BJ (cell line): ENCODE measurements at regions not wholly inside any gene's neighbourhood (a gene's known extent, or its start where the extent isn't known, plus 50 kb on each side); places are given as distances from the start of the nearest gene placed in this dataset.

Source experiments
- CTCF ChIA-PET: fragments of 350-600 bp; formaldehyde crosslinking; extraction: SDS; loops from one replicate; lab custom pipeline; 2021; ENCODE audit warnings: antibody characterized with exemption, inconsistent platforms; lab: Yijun Ruan, JAX
- POLR2A ChIA-PET: fragments of 300-600 bp; sonication (Branson Sonifier 250); formaldehyde crosslinking; extraction: SDS; loops from one replicate; lab custom pipeline; 2021; ENCODE audit warnings: antibody characterized with exemption; lab: Charles Lee
- DNase-seq: peaks from one replicate; pipeline ENCODE4 v3.0.0-alpha.2; 2011; ENCODE audit warnings: low read depth
- H3K27me3 ChIP-seq: 2 replicates; pipeline ENCODE4 v1.6.0; 2011; ENCODE audit warnings: low read length; ENCODE audit not compliant: control insufficient read depth, insufficient read depth
- H3K36me3 ChIP-seq: 2 replicates; pipeline ENCODE4 v1.5.1; 2011; ENCODE audit warnings: low read length; ENCODE audit not compliant: control insufficient read depth, insufficient read depth
- H3K4me3 ChIP-seq: 2 replicates; pipeline ENCODE4 v1.5.1; 2011; ENCODE audit warnings: low read depth, mild to moderate bottlenecking, control low read depth, low read length
- TF ChIP-seq, protein P1 (sequence below): IDR thresholded peaks from 2 replicates; pipeline ENCODE4 v1.5.1; 2011; ENCODE audit warnings: low read depth, mild to moderate bottlenecking, control low read depth, inconsistent platforms, low read length, moderate library complexity; ENCODE audit not compliant: insufficient read depth

GRCh38 chr3:178084938-178085816 is 451.1 kb upstream of the KCNMB2 start:
- H3K27me3 ChIP-seq, result no peaks in the 10 kb centered on the region
- no peak overlapping the region for H3K4me3 ChIP-seq
- DNase-seq, result no peak
- ChIA-PET CTCF (interaction anchor here (0.6 to 1.8 kb wide), 6 partner anchors 10 to 315 kb away, joined by 3 to 7 read pairs (median 4); no protein-coding TSS in a partner anchor), POLR2A (interaction anchor here (0.5 to 0.6 kb wide), 2 partner anchors 12 to 35 kb away, joined by 3 to 4 read pairs; no protein-coding TSS in a partner anchor)
- TF ChIP-seq, protein P1, sequence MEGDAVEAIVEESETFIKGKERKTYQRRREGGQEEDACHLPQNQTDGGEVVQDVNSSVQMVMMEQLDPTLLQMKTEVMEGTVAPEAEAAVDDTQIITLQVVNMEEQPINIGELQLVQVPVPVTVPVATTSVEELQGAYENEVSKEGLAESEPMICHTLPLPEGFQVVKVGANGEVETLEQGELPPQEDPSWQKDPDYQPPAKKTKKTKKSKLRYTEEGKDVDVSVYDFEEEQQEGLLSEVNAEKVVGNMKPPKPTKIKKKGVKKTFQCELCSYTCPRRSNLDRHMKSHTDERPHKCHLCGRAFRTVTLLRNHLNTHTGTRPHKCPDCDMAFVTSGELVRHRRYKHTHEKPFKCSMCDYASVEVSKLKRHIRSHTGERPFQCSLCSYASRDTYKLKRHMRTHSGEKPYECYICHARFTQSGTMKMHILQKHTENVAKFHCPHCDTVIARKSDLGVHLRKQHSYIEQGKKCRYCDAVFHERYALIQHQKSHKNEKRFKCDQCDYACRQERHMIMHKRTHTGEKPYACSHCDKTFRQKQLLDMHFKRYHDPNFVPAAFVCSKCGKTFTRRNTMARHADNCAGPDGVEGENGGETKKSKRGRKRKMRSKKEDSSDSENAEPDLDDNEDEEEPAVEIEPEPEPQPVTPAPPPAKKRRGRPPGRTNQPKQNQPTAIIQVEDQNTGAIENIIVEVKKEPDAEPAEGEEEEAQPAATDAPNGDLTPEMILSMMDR, result no peak
- H3K36me3 ChIP-seq, result no peaks in the 10 kb centered on the region

DNA sequence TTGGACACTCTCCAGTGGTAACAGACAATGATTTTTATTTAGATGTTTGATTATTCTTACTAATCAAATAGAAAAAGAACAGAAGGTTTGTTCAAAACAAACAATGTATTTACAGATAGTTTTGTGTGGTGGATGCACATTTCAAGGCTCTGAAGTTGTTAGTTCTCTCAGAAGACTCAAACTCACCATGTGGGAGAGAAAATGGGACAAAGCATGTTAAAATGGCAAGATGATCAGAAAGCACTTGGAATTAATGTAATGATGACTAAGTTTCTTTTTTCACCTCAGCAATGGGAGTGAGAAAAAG is 450.5 kb upstream of the KCNMB2 start:
- TF ChIP-seq, protein P1, result no peak
- CTCF ChIA-PET, result interaction anchor here (1.8 kb wide), 1 partner anchor 9 kb away, joined by 7 read pairs; no protein-coding TSS in a partner anchor

GRCh38 chr3:178086144-178086825 is 450.0 kb upstream of the KCNMB2 start:
- POLR2A ChIA-PET, result no interaction called here
- no peak for DNase-seq
- TF ChIP-seq, protein P1, result no peak
- CTCF ChIA-PET, result no interaction called here
- no peak overlapping the region for H3K4me3 ChIP-seq
- no peaks in the 10 kb centered on the region for H3K36me3 ChIP-seq
- no peaks in the 10 kb centered on the region for H3K27me3 ChIP-seq

More for the DNA sequence above, 450.5 kb upstream of the KCNMB2 start:
- Histone ChIP-seq H3K27me3 (no peaks in the 10 kb centered on the region), H3K4me3 (no peak overlapping the region), H3K36me3 (no peaks in the 10 kb centered on the region)
- no peak for DNase-seq
- POLR2A ChIA-PET, result interaction anchor here (0.6 kb wide), 1 partner anchor 12 kb away, joined by 3 read pairs; no protein-coding TSS in a partner anchor

DNA sequence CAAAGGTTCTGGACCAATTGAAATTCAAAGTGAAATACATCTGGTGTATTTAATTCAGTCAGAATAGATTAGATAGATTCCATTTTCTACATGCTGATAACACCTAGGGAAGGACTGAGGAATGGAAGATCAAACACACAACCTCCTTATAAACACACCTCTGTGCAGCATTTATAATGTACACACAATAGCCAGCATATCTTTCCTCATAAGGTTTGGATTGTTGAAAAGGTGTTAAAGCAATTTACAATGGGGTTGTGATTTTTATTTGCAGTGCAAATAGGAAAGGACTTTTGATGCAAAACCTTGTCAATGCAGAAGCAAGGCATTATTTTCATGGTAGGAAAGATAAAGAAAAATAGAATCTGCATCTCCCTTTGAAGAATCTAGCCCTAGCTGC is 448.9 kb upstream of the KCNMB2 start:
- POLR2A ChIA-PET, result no interaction called here
- Histone ChIP-seq H3K4me3 (no peak overlapping the region), H3K36me3 (no peaks in the 10 kb centered on the region), H3K27me3 (no peaks in the 10 kb centered on the region)
- CTCF ChIA-PET, result no interaction called here
- DNase-seq, result no peak
- TF ChIP-seq, protein P1, result no peak

DNA sequence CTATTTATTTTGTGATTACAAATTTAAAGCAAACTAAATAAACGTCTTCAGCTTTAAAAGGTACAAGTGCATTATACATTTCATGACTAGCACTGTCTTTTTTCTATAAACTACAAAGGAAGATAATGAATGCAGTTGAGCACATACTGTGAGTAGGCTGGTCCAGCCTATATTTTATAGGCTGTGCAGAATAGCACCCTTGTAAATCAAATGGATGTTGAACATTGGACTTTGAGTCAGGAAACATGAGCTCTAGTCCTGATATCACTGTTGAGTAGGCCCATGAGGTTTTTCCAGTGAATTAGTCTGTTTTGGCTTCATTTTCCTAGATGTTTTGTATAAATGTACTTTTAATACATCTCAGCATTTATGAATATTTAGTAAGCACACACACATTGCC is 447.3 kb upstream of the KCNMB2 start:
- Histone ChIP-seq H3K4me3 (no peak overlapping the region), H3K27me3 (no peaks in the 10 kb centered on the region), H3K36me3 (no peaks in the 10 kb centered on the region)
- TF ChIP-seq, protein P1, result no peak
- POLR2A ChIA-PET, result no interaction called here
- CTCF ChIA-PET, result no interaction called here
- no peak for DNase-seq
